GM21360 (cell line): ENCODE measurements at regions not wholly inside any gene's neighbourhood (a gene's known extent, or its start where the extent isn't known, plus 50 kb on each side); places are given as distances from the start of the nearest gene placed in this dataset.
"Not testable (repeated sequence)": the region's sequence is repeated elsewhere in the genome, so short reads cannot be mapped to it uniquely, and the experiment has no call there.

Experiments
- ATAC-seq: cut with Tn5 transposase; IDR thresholded peaks from one replicate; pipeline ENCODE4 v1.9.1; 2021; ENCODE audit warnings: mild to moderate bottlenecking, moderate library complexity; ENCODE audit not compliant: unreplicated experiment

DNA sequence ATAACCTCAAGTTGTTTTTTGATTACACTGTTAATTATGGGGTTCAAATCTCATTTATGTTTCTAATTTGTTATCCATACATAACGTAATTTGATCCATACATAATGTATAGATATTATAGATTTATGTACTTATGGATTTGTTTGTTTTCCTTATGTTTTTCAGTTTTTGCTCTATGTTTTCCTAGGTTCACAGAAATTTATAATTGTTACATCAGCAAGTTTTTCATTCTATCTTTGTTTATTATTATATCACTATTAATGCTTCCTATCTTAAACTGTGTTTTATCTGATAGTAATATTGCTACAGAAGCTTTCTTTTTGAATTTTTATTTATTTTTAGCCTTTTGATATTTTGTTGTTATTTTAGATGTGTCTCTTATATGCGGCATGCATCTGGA lies 194.3 kb upstream of the SOX21 start:
- ATAC-seq, result no peak

DNA sequence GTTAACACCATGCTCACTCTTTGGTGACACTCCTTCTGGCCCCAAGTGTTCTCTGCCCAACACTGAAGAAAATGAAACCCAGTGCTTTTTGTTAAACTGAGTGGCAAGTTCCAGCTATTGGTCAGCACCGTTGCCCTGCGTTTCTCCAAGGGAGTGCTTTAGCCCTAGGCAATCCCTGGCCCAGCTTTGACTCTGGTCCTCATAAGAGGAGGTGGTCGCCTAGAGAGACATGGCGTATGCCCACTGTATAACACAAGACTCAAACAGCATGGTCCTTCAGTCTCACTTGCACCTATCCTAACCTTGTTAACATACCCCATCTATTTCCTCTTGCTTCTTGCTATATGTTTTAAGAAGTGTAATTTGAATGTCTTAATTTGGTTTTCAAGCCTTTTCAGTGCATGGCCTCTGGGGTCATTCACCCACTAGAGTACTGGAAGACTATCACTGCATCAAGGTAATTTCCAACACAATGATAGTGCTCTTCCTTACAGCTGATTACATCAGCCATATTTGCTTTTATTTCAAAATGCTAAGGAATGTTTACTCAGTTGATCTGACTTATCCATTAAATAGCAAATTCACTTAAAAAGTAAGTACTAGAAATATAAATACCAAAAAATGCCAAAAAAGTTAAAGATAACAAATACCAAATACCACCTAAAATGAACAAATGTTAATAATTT lies 190.5 kb upstream of the SOX21 start:
- no peak for ATAC-seq

DNA sequence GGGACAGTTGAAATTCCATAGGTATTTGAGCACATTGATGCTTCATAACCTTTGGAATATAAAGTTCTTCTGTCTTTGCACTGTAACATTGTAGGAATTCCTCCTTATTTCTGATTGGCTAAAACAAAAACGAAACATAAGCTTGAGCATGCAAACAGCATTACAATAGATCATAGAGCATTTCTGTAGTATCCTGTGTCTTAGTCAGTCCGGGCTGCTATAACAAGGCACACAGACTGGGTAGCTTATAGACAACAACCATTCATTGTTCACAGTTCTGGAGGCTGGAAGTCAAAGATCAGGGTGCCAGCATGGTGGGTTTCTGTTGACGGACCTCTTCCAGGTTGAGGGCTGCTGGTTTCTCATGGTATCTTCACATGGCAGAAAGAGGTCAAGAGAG lies 188.7 kb upstream of the SOX21 start:
- ATAC-seq, result no peak

DNA sequence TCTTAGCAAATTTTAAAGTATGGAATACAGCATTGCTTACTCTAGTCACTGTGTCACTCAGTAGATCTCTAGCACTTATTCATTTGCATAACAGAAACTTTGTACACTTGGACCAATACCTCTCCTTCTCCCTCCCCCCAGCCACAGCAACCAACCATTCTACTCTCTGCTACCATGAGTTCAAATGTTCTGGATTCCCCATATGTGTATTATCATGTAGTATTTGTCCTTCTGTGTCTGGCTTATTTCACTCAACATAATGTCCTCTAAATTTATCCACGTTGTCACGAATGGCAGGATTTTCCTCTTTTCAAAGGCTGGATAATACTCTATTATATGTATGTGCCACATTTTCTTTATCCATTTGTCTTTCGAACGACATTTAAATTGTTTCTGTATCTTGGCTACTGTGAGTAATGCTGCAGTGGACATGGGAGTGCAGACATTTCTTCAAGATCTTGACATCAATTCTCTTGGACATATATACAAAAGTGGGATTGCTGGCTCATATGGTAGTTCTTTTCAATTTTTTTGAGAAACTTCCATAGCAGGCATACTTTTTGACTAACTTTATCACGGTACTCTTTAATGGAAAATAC lies 184.5 kb upstream of the SOX21 start:
- ATAC-seq, result no peak

DNA sequence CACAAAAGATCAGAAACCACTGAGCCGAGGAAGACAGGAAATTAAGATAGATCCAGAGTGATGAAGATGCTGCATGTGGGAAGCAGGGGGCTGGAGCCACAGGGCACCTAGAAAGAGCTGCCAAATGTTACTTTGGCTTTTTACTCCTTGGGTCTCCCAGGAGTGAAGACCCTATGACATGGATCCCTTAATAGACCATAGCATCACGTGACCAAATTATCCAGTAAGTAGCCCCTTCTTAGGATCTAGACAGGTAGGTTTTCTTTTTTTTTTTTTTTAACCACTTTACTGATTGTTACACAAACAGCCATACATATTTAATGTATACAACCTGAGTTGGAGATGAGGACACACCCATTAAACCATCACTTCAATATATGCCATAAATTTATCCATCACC lies 183.9 kb upstream of the SOX21 start:
- ATAC-seq, result no peak

DNA sequence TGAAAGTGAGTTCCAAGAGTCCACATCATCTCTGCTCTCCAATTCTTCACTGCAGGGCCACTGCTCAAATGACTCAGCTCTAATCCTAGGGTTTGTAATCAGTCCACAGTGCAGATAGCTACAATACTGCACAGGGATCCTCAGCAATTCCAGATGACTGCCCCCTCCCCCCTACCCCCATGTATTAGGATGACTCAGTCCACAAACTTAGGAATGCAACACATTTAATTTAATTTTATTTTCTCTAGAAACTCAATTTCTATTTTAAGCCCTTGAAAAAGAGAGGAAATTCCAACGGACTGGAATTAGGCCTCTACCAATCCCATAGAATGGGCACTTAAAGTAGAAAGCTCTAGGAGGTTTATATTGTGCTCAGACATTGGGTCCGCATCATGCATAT lies 173.8 kb upstream of the SOX21 start:
- ATAC-seq, result no peak

DNA sequence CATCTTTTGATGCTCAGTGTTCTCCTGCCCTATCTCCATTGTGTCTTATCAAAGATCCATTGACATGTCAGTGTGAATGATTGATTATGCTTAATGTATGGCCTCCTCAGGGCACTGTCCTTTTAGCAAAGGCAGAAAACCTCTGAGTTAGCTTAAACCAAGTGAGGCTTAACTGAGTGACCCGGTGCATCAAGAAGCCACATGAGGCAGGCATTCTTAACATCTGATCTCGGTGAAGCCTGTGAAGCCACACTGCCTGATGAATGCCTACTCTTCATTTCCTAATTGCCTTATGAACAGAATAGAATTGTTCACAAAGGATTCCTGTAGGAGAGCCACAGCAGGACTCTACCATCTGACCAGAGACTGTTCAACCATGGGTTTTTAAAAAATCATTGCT lies 168.1 kb upstream of the SOX21 start:
- ATAC-seq, result no peak

- no peak for ATAC-seq
Observed at GRCh38 chr13:94878602-94879165, 166.3 kb upstream of the SOX21 start.

GRCh38 chr13:94864474-94864873 lies 152.1 kb upstream of the SOX21 start:
- no peak for ATAC-seq

- ATAC-seq, result no peak
Observed at GRCh38 chr13:94860981-94861407, 148.6 kb upstream of the SOX21 start.

GRCh38 chr13:94859811-94860210 lies 147.5 kb upstream of the SOX21 start:
- ATAC-seq, result no peak

DNA sequence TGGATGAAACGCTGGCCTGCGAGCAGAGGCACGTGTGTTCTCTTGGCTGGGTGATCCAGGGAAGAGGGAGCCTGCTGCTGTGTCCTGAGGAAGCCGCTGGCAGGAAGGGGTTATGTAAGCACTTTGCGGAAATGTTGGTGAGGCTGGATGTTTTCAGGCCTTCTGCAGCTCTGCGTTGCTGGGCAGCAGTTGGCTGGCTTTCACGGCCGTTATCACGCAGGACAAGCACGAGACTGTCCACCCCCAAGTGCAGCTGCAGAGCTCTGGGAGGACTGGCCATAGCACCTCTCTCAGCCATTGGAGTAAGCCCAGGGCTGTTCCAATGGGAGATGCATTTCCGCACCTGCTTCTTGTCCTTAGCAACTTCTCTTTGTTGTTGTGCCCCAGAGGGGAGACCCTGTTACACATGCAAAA lies 146.9 kb upstream of the SOX21 start:
- ATAC-seq, result no peak

DNA sequence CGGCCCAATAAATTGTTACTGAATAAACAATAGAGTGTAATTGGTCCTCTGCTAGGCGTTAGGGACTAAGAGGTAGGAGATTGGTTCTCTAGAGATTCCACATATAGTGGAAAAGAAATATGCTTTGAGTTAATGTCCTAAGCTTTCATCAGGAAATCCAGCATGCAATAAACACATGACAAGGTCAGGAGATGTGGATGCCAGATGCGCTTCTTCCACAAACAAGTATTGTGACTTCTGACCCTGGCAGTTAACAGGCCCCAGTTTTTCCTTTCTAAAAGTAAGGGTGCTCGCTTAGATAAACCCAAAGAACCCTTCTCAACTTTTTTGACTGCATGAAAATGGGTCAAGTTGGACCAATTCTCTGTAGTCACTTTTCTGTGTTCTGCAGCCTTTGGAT lies 146.5 kb upstream of the SOX21 start:
- no peak for ATAC-seq

- no peak for ATAC-seq
Observed at GRCh38 chr13:94854688-94855087, 142.3 kb upstream of the SOX21 start.

DNA sequence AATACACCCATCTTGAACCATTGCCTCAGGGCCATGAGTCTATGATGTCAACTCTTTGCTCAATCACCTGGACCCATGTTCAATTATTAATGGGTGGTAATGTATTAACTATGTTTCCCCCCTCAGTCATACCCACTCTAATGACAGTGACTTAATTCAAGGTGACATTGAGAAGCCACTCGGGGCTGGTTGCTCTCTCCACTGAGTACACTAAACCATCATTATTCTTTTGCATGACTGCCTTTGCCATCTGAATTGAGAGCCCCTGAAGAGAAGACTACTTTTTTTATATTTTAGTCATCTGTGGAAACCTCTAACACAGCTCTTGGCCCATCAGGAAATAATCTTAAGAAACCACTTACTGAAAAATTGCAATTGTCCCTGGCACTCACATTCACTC lies 139.2 kb upstream of the SOX21 start:
- ATAC-seq, result no peak

GRCh38 chr13:94849254-94849653 lies 136.9 kb upstream of the SOX21 start:
- no peak for ATAC-seq

DNA sequence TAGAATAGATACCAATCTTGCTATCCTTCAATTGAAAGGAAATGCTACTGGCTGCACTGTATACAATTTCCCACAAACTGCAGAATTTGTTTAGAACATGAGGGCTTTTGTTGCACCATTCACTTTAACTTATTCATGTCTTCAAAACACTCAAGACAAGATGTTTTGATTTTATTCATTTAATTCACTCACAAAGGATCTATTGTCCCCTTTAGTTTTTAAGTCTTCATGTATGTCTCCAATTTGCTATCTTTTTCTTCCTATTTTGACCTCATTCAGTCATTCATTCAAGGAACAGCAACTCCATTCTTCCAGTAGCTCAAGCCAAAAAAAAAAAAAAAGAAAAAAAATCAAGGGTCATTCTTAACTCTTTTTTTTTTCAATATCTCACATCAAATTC lies 130.6 kb upstream of the SOX21 start:
- ATAC-seq, result no peak

GRCh38 chr13:94837056-94837455 lies 124.7 kb upstream of the SOX21 start:
- ATAC-seq, result not testable (repeated sequence)

DNA sequence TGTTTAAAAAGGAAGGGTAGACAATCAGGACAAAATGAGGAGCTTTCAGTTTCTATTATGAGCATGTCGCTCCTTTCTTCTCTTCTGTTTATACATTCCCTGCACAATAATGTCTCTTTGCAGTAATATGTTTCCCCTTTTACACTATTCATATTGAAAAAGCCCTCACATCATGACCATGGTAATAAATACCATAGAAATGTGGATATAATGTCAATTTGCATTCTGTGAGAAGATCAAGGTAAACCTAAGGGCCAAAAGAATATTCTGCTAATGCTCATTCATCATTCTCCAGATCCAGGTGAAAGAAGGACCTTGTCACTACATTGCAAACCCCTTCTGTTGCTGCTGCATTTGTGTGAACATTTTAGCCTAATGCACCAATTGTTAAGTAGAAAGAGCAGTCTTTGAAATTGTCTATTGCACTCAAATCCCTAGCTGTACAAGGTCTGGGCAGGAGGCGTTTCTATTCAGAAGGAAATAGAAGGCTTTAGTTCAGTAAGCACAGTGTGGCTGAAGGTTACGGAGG lies 117.6 kb upstream of the SOX21 start:
- ATAC-seq, result no peak

DNA sequence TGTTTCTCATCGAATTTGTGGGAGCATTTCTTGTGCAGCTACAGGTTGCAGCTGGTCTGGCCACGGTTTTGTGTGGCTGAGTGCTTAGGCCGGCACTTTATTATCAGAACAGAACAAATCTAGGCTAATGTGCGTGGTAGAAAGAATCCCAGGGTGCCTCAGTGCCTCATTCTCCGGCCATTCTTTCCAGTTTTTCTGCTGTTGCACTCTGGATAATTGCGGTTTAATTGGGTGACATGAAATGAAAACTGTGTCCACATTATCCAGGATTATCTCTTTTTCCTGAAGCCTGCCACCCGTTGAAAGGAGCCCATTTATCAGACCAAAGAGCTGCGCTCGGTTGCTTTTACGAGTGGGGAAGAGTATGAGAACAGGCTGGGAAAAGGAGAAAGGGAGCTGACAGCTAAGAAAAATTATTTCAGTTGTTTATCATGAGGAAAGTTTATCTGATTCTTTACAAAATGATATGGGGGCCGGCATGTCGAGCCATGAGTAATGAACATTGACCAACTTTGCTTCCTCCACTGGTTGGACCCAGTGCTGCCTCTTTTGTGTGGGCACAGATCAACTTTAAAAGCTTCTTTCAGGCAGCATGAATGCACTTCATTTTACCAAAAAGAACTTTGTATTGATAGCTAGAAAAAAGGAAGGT lies 117.0 kb upstream of the SOX21 start:
- no peak for ATAC-seq

DNA sequence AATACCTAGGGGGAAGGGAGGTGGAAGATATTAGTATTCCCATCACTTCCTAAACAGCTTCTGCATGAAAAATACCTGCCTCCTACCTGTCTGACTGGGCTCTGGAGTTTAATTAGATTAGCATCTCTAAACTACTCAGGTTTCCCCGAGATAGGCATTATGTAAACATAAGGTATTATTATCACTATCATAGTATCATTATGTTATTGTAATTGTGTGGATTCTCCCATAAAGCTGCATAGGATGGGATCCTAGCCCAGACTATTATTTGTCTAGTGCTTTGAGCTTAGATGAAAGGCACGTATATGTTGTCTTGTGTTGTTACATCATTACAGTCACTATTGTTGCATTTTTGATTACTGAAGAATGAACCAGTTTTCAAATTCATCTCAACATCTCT lies 115.2 kb upstream of the SOX21 start:
- ATAC-seq, result no peak

- ATAC-seq, result no peak
Observed at GRCh38 chr13:94825507-94825906, 113.2 kb upstream of the SOX21 start.
